NCI-H187 (cell line): ENCODE measurements at regions not wholly inside any gene's neighbourhood (a gene's known extent, or its start where the extent isn't known, plus 50 kb on each side); places are given as distances from the start of the nearest gene placed in this dataset.
"Not testable (repeated sequence)": the region's sequence is repeated elsewhere in the genome, so short reads cannot be mapped to it uniquely, and the experiment has no call there.

Experiments used
- DNase-seq, 2 experiments: peaks; one replicate each; lab custom pipeline; 2025; lab: John Stamatoyannopoulos, UW

DNA sequence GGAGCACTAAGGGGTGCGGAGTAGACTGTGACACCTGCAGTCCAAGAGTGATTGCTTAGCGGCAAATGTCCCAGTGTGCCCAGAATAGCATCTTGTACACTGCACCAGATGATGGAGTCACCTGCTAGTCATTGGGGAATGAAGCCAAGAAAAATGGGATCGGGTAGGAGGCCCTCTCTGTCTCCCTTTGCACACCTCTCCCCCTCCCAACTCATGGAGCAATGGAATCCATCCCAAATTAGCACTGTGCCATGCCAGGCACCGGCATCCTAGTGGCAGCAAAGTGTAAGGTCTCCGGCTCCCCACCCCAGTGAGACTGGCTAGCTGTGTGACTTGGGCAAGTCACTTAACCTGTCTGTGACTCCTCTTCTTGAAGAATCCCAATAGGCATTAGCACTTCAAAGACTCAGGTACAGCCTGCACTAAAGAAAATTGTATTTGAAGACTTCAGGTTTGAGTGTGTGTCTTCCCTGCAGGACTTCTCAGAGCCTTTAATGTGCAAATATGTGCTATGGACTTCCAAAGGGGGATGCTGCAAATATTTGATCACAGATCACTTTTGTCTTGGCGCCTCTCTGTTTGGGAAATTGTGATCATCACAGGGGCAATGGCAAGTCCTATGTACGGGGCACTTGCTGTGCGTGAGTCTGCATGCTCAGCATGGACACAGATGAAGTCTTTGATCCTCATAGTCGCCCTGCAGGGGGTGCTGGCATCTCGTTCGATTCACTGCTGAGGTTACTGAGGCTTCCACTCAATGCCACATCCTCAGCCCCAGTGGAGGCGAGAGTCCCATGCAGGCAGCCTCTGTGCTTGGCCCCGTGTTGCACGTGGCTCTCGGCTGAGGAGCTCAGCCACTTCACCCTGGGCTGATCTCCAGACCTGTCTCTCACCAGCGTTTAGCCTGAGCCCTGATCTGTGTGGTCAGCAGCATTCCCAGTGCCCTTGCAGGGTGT, 272.9 kb upstream of the C1orf174 start:
- no peak for DNase-seq

- no peak for DNase-seq
Measured at GRCh38 chr1:4173731-4174130, 273.7 kb upstream of the C1orf174 start.

GRCh38 chr1:4174291-4175200, 274.5 kb upstream of the C1orf174 start:
- no peak for DNase-seq

DNA sequence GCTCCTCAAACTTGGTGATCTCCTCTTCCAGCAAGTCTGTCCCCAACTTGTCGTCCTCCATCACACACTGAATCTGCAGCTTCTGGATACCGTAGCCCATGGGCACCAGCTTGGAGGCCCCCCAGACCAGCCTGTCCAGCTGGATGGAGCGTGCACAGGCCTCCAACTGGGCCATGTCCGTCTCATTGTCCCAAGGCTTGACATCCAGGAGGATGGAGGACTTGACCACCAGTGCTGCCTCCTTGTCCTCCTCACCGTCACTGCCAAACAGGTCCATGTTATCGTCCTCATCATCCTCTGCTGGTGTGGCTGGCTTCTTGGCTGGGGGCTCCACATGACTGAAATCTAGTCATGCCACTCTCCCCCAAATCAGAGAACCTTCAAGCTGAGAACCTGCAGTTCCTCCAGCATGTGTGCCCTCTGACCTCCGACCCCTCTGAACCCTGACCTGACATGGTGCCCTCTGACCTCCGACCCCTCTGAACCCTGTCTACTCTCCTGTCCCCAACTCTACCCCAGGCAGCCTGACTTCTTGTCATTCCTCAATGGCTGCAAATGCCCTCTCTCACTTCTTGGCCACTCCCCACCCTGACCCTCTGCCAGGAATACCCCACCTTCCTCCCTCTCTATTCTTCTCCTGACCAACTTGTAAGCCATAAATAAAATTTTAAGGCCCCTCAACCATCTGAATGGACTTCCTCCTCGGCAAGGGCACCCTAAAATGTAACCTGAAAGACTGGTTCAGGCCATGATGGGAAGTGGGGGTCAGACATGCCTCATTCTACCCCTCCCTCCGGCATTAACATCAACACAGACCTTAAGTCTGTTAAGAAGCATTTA, 275.7 kb upstream of the C1orf174 start:
- no peak for DNase-seq

GRCh38 chr1:4176841-4177240, 276.8 kb upstream of the C1orf174 start:
- DNase-seq: no peak

GRCh38 chr1:4177425-4178150, 277.5 kb upstream of the C1orf174 start:
- no peak for DNase-seq

GRCh38 chr1:4178501-4179113, 278.5 kb upstream of the C1orf174 start:
- no peak for DNase-seq

DNA sequence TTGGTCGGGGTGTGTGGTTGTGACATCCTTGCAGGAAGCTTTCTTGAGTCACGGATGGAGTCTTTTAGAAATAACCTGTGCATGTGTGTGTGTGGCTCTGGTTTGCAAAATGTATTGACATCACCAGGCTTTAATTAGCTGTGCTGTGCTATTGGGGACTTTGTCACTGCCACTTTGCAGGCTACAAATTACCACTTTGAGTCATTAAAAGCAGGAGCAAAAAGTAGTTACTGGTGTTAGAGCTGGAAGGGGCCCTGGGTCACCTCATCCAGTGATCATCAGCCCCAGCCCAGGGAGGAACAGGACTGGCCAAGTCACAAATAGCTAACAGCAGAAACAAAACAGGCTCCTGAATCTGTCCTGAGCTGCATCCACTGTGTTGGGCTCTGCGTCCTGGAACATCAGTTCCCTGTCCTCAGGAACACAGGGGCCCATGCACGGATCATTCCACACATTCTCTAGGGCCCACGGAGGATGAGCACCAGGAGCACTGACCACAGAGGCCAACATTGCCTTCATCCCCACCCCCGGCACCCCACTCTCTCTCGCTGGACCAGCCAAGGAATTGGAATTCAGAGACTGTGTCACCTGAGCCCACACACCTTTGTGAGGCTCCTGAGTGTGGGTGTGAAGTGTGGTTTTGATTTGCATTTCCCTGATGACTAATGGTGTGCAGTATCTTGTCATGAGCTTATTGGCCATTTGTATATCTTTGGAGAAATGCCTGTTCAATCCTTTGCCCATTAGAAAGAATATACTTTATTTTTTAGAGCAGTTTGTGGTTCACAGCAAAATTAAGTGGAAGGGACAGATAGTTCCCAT, 280.1 kb upstream of the C1orf174 start:
- DNase-seq: no peak

DNA sequence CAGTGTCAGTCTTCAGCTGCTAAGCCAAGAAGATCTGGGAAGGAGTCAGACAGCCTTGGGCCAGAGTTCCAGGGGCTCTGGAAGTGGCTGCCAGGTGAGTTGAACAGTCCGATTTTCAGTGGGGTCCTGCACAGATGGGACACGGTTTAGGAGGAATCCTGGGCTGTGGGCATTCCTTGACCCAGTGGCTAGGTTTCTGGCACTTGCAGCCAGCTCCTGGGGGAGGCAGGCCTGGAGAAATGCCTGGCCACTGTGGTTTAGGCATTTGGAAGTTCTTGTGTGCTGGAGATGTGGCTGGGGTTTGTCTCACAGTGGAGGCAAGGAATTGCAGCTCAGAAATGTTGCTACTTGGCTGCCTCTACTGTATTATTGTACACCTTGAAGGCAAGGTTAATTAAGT, 286.4 kb upstream of the C1orf174 start:
- not testable (repeated sequence) for DNase-seq

DNA sequence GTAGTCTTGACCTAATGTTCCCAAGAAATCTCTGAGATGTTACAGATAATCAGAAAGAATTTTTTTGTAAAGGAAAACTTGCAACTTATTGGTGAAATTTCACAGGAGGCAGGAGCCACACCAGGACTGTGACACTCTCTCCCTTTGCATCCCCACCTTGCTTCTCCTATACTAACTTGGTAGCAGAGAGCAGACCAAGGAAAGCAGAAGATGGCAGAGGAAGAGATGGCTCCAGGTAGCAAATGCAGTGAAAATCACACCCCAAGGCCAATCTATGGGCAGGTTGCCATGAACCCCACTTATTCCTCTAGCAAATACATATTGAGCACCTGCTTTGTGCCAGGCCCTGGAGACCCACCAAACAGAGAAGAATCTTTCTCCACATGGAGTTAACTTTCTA, 303.4 kb upstream of the C1orf174 start:
- no peak for DNase-seq

DNA sequence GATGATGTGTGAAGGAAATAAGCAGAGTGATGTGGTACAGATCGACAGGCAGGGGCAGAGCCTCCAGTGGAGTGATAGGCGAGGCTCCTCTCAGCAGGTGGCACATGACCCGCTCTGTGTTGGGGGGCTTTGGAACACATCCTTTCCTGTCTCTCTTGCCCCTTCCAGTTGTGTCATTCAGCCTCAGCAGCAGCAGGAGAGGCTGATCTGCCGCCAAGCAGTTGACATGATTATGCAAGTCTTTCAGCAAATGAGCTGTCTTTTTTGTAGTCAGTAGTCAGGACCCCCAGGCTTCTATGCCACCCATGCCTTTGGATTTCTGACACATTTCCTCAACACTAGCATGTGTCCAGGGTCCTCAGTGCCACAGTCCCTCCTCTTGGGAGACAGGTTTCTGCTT, 307.1 kb upstream of the C1orf174 start:
- DNase-seq: no peak

- no peak for DNase-seq
Measured at GRCh38 chr1:4207842-4208692, 308.0 kb upstream of the C1orf174 start.

DNA sequence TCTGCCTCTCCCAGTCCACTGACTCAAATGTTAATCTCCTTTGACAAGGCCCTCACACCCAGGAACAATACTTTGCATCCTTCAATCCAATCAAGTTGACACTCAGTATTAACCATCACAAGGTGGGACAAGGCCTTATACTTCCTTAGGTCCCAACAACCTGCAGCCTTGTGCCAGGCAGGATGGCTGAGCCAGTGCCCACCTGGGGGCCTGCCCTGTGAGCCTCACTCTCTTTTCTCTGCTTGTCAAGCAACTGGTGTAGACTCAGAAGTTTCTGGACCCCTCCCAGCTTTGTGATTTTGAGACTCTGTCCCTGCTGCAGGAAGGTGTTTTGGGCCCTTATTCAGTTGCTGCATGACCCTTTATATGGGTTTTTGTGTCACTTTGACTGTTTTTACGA, 310.0 kb upstream of the C1orf174 start:
- no peak for DNase-seq

DNA sequence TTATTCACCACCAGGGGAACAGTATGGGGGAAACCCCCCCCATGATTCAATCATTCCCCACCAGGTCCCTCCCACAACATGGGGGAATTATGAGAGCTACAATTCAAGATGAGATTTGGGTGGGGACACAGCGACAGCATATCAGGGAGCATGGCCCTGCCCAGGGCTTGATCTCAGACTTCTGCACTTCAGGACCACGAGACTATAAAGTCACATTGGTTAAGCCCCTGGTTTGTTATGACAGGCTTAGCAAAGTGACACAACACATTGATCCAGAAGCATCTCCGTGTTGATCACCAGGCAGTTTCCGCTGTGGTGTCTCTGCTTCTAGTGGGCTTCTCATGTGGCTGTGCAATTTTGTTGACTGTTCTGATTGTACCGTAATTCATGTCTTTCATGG, 312.7 kb upstream of the C1orf174 start:
- no peak for DNase-seq

DNA sequence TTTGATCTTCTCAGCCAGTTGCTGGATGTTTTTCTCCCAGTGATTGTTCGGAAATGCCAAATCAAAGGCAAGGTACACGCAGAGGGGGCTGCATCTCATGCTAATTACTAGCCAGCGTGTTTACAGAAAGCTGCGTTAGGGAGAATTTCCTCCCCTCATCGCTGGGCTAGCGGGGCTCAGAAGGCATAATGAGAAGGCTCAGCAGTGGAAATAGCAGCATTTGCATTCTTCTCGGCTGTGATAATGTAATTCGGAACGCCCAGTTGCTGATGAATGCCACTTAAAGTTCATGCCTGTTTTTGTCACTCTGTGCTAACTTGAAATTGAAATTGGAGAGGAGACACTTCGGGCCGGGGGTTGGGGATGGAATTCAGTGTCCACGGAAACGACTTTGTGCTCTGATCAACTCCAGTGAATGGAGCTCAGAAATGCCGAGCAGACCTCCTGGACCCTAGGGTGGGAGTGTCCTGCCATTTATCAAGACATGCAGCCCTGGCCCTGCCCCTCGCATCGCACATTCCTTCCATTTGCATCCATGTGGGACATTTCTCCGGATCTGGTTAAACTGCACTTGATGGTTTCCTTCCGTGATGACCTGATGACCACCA, 313.4 kb upstream of the C1orf174 start:
- DNase-seq: no peak

DNA sequence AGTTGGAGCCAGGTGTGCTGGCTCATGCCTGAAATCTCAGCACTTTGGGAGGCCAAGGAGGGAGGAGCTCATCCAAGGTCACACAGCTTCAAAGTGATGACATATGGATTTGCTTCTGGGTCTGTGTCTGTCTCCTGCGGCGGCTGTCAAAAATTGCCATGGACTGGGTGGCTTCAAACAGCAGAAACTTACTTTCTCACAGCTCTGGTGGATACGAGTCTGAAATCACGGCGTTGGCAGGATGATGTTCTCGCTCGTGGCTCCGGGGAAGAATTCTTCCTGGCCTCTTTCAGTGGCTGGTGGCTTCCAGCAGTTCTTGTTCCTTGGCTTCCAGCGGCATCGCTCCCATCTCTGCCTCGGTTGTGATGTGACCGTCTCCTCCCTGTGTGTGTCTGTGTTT, 314.8 kb upstream of the C1orf174 start:
- no peak for DNase-seq

DNA sequence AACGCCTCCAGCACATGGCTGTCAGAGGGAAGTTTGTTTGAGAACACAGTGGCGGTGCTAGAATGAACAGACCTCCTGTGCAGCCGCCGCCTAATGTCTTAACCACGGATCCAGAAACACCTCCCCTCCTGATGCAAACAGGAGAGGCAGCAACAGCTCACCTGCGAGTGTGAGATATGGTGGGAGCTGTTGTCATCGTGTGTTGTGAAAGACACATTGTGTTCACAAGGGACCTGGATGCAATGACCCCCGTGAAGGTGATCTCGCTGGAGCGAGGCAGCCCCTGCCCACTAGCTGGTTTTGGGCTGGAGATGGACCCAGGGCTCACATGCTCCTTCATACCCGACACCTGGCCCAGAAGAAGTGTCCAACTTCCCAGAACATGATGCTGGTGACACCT, 315.3 kb upstream of the C1orf174 start:
- DNase-seq: no peak

DNA sequence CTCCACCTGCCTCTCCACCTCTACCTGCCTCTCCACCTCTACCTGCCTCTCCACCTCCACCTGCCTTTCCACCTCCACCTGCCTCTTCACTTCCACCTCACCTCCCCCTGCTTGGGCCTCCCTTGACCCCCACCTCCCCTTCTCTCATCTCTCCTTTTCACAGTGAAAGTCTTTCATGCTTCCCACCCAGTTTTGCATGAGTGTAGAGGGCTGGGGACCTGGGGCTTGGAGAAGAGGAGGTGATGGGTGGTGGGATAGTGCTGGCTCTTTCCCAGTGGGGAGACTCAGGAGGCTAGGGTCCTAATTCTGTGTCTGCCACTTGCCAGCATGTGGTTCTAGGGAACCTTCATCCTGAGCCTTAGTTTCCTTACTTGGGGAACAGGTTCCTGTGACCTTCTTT, 316.2 kb upstream of the C1orf174 start:
- no peak for DNase-seq

DNA sequence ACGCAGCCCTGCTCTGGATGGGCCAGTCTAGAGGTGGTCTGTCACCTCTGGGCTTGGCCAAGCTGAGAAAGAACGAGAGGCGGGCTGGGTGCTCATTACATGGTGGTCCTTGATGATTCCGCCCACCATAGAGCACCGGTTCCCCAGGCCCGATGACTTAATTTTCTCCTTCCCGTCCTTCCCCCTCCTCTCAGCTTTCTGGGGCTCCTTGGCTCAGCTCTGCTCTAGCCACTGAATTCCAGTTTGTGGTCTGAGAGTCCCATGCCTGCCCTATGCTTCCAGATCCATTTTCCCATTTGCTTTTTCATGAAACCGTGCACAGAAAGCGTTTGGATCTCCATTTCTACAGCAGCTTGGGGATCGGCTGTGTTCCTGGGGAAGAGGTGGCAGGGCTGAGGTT, 318.5 kb upstream of the C1orf174 start:
- DNase-seq: no peak
